HG03045 (cell line): ENCODE measurements at regions not wholly inside any gene's neighbourhood (a gene's known extent, or its start where the extent isn't known, plus 50 kb on each side); places are given as distances from the start of the nearest gene placed in this dataset.
"Not testable (repeated sequence)": the region's sequence is repeated elsewhere in the genome, so short reads cannot be mapped to it uniquely, and the experiment has no call there.

Experiments used
- ATAC-seq: cut with Tn5 transposase; IDR thresholded peaks from one replicate; pipeline ENCODE4 v1.9.1; 2021; ENCODE audit warnings: mild to moderate bottlenecking, moderate library complexity; ENCODE audit not compliant: unreplicated experiment

DNA sequence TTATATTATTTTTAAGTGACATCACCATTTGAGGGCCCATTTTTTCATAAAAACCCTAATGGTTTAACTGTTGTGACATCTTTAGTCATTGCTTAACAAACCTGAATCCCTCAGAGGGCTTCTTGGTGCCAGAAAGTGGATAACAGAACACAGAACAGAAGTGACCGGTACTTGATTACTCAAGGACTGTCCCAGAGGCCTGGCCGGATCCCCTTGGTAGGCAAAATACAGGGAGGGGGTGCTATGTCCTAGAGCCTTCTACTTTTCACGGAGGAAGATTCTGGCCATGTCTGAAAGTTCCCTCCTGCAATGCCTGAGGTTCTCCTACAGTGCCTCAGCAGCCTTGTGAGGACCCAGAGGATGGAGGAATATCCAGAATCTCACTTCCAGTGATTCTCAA is 94.3 kb upstream of the DCLK2 start:
- no peak for ATAC-seq

DNA sequence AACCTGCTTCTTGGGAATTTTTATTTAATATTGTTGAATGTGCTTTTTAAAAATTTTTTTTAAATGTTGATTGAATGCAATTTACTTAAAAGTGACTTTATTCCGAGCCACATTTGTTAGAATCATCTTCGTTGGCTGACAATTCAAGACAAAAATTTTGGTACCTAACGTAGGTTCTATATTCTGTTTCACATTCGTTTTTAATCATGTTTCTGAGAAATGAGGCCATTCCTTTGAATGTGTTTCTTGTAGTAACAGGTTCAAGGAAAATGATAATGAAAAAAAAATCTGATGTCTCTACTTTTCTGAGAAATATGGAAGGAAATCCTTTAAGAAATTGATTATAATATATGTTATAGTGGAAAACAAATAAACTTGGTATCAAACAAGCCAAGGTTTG is 92.3 kb upstream of the DCLK2 start:
- no peak for ATAC-seq

DNA sequence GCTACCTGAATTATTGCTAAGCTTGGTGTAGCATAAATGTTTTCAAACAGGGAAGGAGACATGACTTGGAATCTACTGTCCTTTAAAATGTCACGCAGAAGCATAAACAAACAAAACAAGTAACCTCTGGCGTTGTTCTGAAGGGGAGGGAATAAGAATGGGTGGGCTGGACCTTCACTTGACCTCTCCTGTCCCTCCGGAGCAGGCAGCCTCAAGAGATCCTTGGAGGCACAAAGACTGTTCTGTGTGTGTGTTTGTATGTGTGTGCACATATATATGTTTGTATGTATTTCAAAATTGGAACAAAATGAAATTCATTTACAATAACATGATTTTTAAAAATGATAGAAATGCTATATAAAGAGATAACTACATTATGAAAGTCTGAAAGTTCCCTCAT is 91.3 kb upstream of the DCLK2 start:
- ATAC-seq: no peak

DNA sequence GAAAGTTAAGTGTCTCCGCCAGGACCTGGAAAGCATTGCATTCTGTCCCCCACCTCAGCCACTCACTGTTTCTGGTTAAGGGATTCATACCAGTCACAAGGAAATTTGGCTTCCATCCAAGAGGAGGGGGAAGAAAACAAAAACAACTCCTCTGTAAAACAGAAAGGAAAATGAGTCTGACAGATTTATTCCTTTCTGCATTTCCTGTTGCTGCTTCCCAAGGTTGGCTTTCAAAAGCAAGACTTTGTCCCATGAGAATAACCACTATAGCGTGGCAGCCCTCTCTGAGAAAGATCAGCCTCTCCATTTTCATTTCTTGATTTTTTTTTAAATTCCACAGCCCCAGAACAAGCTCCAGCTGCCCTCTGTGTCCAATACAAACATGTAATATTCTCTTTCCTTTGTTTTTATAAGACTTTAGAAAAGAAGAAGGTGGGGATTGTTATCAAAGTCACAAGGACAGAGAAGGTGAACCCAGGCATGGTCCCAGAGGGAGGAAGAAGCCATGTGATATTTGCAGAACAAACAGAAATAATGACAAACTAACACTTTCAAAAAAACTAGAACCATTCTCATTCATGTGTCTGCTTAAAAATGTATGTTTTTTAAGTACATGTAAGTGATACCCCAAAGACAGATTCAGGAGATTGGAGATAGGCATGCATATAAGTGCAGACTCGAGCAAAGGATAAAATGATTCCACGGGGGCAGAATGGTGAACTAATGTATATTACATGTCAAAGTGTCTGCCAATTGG is 90.7 kb upstream of the DCLK2 start:
- ATAC-seq: no peak

DNA sequence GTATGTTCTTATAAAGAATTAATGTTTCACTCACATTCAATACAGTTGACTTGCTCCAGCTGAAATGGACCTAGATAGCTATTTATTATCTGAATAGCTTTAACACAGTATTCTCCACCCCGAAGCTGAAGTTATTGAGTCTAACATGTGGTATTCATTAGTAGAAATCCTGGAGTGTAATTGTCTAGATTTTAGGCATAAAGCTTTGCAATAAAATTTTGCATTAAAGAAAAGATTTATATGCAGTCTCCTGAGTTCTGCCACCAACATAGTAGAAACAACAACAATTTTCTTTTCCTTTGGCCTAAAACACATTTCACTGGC is 90.2 kb upstream of the DCLK2 start:
- ATAC-seq: no peak

DNA sequence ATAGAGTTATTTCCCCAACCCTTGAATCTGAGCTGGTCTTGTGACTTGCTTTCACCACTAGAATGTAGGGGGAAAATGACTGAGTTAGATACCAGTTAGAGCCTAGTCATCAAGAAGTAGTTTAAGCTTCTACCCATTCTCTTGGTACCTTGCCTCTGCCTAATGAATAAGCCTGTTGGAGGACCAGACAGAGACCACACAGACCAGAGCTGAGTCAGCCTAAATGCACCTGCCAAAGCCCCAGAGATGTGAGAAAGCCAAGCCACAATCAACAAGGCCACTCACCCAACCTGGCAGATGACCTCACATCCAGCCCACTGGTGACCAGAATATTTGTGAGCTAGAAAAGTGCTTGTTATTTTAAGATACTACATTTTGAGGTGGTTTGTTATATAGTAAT is 85.2 kb upstream of the DCLK2 start:
- ATAC-seq: no peak

DNA sequence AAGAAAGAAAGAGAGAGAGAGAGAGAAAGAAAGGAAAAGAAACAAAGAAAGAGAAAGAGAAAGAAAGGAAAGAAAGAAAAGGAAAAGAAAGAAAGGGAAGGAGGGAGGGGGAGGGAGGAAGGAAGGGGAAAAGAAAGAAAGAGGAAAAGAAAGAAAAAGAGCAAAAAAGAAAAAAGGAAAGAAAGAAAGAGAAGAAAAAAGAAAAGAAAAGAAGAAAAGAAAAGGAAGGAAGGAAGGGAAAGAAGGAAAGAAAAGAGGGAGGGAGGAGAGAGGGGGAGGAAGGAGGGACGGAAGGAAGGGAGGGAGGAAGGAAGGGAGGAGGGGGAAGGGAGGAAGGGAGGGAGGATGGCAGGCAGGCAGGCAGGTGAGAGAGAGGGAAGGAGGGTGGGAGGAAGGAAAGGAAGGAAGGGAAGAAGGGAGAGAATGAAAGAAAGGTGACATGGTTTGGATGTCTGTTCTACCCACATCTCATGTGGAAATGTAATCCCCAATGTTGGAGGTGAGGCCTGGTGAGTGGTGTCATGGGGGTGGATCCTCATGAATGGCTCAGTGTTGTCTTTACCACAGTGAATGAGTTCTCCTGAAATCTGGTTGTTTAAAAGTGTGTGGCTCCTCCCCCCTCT is 83.0 kb upstream of the DCLK2 start:
- ATAC-seq: no peak

DNA sequence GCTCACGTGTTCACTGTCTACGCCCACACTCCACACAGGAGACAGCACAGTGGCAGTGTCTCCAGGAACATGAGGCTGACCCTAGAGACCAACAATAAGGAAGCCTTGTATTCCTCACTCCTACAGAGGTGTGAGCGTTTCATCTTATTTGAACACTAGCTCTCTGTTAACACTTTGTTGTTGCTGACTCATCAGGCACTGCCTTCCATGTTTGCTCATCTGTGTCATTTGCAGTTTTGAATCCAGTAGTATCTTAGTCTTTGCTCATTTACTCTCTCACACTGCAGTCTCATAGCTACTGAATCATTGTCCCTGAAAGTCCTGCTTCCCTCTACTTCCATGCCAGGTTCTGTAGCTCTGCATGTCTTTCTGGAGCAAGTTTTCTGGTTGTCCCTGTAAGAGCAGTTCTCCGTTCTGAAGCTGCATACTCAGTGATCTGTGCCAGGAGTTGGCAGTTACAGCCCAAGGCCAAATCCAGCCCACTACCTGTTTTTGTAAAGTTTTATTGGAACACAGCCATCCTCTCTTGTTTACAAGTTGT is 80.3 kb upstream of the DCLK2 start:
- no peak for ATAC-seq

DNA sequence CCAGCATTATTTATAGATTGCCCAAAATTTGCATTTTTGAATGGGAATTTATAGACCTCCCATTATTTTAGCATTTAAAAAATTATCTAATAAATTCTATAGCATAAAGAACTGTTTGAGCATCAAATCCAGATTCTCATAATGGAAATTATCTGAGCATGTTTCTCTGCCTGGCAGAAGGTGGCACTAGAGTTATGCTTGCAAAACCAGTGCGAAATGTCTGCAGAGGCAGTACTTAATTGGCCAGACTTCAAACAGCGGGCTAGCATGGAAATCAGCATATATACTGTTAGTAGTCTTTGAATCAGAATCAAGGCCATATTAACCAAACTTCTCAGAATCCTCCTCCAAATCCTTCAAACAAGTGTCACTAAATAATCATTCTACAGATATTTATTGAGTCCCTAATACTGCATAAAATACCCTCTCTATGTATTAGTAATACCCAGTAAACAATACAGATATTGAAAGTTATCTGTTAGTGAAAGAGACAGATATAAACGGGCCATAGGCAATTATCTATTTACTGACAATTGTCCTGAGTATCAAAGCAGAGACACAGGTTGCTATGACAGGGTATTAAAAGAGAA is 78.7 kb upstream of the DCLK2 start:
- no peak for ATAC-seq

DNA sequence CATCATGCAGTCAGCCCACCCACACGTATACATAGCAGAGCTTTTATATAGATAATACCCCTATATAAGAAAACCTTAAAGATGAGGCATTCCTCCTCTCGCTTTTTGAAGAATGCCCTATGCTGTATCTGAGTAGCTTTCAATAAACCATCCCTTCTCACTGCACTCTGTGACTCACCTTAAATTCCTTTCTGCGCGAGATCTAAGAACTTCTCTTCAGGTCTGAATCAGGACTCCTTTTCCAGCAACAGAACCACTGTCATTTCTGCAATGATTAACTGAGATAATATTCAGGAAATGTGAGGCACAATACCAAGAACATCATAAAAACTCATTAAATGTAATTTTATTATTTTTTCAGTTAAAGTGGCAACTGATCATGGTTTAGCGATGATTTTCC is 76.4 kb upstream of the DCLK2 start:
- no peak for ATAC-seq

DNA sequence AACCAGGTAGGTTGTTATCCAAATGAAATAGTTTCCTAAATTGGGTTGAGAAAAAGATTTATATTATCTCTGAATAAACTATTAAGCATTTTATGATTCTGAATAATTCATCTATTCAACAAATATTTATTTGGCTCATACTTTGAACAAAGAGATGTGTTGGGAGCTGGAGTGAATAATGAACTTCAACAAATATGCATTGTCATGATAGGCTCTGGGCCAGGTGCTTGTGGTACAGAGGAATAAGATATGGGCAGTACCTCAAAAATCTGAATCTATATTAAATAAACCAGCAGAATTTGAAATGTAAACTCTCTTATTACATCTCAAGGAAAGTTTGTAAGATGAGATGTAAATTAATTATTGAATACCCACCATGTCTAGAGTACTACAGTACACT is 75.7 kb upstream of the DCLK2 start:
- ATAC-seq: no peak

DNA sequence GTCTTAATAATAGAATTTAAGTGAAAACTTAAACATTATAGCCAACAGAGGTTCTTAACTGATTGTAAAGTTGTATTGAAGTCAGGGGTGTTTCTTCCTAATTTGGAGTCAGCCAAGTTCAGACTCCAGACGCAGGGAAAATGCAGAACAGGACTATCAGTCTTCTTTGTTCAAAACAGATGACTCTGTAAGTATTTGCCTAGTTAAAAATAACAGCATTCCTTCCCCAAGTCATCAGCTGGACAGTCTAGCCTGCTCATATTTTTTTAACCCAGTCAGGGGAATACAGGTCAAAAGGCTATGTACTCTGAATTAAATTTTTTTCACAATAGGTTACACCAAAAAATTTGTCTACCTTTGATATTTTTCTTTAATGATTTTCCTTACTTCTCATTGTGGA is 73.8 kb upstream of the DCLK2 start:
- ATAC-seq: no peak

DNA sequence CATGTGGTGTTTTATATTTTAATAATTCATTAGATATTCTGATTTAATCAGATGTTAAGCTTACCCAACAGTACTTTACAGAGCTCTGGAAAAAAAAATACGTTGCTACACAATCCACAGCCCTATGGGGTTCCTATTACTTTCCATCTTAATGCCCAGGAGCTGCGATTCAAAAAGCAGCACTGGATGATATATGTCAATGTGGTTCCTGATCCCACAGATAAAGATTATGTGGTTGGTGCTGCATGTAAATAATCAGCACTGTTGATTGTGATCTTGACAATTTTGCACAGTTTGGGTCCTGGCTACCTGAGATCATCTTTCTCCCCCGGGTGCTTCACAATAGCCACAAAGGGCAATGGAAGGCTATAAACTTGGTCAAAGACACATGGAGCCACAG is 72.7 kb upstream of the DCLK2 start:
- no peak for ATAC-seq

DNA sequence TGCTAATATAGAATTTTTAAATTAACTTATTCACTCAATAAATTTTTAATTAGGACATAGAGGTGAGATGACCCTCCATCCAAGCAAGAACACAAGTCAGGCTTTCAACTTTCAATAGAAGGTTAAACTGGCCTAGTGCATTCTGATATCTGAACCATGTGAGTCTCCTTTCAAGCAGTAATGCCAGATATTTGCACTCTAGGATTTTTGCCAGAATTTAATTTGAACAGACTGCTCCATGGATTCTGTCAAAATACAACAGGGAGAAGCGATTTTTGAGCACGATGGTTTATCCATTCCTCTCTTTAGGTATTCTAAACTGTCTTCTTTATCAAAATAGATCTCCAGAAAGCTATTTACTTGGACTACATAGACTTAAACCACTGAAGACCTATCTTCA is 72.0 kb upstream of the DCLK2 start:
- no peak for ATAC-seq

DNA sequence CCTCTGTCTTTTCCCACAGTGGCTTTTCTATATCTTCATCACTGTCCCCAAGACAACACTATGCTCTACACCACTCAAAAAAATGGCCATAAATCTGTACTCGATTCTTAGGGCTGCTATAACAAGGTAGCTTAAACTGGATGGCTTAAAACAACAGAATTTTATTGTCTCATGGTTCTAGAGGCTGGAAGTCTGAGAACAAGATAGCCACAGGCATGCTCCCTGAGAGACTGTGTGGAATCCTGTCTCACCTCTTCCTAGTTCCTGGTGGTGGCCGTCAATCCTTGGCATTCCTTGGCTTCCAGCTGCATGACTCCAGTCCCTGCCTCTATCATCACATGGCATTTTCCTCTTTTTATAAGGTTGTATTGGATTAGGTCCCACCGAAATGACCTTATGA is 70.7 kb upstream of the DCLK2 start:
- ATAC-seq: no peak

DNA sequence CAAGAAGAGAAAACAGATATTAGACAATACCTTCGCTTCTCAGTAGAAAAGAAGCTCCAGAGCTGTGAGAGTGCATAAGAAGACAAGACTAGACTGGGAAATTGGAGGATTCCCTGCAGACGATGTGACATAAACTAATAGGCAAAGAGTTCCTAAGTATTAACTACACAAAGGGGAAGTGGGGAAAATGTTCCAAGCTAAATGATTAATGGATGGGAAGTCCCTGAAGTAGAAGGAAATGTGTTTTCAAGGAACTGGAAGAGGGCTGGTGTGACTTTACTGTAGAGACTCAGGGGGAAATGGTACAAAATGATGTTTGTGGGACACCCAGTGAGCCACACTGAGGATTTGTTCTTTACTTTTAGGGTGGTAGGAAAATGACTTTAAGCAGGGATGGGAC is 69.7 kb upstream of the DCLK2 start:
- no peak for ATAC-seq

DNA sequence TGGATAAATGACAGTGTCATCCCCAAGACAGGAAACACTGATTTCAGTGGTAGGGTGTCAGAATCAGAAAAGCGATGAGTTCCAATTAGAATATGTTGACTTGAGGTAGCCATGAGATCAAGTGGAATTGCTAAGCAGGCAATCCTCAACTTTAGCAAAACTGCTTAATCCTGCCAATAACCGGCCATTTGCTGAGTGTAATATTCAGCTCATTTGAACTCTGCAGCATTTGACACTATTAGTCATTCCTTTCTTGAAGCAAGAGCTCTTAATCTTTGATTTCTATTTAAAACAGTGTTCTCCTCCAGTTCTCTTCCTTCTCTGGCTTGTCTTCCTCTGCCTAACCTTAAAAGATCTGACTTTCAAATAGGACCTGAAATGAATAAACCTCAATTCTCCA is 68.7 kb upstream of the DCLK2 start:
- ATAC-seq: no peak

DNA sequence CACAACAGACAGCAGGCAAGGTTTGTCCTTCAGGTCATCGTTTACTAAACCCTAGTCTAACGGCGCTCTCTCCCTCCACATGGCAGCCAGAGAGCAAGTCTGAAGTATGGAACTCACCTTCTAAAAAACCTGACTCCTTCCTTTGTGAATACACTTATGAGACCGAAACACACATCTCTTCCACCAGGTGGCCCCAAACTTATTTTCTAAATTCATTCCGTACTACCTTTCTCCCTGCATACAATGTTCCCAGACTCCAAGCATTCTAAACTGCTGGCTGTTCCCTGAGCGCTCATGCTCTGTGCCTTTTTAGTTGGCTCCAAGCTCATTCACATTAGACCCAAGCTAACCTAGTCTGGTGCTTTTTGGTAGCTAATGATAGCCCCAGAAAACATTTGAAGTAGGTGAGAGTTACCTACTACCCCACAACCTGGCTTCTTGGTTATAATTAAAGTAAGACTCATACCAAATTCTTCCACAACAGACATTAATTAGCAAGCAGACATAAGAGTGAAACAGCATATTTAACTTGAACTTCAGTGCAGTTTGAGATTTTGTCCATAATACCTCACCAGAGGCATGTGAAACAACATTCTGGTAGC is 67.6 kb upstream of the DCLK2 start:
- ATAC-seq: no peak

DNA sequence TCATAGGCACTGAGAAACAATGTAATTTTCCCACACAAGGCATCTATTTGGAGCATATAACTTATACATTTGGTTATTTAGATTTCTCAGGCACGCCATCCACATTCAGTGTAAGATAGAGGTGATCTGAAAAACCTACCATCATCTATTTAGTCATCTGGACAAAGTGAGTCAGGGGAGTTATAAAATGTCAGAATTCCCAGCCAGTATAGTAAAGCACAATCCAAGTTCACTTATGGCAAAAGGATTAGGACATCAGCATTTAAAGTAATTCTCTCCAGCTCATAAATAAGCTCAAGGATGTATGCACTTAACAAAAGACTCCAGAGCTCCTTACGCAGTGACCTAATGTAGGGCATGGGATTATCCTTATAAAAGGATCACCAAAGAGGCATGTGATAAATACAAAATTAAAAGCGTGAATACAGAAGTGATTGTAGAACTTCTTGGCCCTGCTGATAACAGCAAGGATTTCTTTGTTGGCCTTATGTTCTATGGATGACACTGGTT is 65.3 kb upstream of the DCLK2 start:
- no peak for ATAC-seq

DNA sequence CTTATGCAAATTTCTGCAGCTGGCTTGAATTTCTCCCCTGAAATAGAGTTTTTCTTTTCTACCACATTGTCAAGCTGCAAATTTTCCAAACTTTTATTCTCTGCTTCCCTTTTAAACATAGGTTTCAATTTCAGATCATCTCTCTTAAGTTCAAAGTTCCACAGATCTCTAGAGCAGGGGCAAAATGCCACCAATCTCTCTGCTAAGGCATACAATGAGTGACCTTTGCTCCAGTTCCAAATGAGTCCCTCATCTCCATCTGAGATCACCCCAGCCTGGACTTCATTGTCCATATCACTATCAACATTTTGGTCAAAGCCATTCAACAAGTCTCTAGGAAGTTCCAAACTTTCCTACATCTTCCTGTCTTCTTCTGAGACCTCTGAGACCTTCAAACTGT is 62.3 kb upstream of the DCLK2 start:
- not testable (repeated sequence) for ATAC-seq

DNA sequence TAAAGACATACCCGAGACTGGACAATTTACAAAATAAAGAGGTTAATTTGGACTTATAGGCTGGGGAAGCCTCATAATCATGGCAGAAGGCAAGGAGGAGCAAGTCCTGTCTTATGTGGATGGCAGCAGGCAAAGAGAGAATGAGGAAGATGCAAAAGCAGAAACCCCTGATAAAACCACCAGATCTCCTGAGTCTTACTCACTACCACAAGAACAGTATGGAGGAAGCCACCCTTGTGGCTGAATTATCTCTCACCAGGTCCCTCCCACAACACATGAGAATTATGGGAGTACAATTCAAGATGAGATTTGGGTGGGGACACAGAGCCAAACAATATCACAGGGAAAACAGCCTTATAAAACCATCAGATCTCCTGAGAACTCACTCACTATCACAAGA is 61.6 kb upstream of the DCLK2 start:
- not testable (repeated sequence) for ATAC-seq

DNA sequence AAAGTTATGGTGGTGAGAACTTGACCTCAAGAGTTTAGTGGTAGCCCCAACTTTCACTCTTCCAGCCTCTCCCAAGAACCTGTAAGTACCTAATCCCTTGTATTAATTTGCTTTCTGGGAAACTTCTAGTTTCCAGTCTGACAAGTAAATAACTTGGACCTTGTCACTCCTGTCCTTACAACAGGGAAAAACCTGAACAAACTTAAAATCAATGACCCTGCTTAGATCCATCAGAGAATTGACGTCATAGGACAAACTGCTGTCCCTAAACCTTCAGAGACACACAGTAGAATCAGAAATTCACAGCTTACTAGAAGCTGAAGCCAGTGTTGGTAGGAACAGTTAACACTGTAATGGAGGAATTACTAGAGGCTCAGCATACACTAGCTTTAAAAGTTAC is 60.0 kb upstream of the DCLK2 start:
- no peak for ATAC-seq
